NCI-H1694 (cell line): ENCODE measurements at regions not wholly inside any gene's neighbourhood (a gene's known extent, or its start where the extent isn't known, plus 50 kb on each side); places are given as distances from the start of the nearest gene placed in this dataset.

Source experiments
- DNase-seq: peaks from one replicate; lab custom pipeline; 2025; lab: John Stamatoyannopoulos, UW

DNA sequence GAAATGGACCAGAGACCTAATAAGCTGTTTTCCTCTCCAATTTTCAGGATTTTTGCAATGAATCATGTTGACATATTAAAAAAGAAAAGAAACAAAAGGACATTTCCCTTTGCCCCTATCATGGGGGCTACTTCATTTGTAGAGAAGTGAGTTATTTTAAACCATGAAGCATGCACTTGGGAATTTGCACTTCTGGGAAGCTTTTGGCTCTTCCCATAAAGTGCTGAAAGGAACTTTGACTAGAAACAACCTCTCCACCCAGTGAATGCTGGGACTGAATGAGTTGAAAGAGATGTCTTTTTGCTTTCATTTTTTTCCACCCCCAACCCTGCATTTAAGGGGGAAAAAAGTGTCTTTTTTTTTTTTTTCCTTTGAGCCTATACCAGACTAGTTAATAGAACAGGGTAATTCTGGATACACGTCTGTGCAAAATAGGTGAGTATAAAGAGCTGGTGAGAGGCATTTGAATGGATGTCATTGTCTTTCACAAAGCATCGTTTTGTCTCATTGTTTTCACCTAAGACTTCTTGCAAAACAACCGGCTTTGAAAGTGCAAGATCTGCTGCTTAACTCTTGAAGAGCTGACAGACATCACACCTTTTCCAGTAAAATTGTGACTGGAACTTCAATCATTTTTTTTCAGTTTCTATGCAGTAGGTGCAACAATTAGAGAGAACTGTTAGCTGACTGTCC, 138.7 kb upstream of the BACH2 start:
- DNase-seq: no peak

DNA sequence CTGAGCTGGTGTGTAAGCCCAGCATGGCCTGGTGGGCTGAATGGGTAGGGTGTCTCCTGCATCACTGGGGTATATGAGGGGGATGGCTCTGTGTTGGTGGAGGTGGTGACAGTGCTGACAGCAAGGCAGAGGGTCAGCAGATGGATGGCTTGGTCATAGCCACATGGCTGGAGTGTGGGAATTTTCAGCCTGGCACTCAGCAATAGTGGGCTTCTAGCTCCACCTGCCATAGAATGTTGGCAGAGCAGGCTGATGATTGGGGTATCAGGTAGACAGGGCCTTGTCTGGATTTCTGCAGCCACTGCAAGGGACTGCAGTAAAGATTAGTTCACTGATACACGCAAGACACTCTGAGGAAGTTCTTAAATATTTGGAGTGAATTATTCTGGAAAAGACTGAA, 137.5 kb upstream of the BACH2 start:
- DNase-seq: no peak

DNA sequence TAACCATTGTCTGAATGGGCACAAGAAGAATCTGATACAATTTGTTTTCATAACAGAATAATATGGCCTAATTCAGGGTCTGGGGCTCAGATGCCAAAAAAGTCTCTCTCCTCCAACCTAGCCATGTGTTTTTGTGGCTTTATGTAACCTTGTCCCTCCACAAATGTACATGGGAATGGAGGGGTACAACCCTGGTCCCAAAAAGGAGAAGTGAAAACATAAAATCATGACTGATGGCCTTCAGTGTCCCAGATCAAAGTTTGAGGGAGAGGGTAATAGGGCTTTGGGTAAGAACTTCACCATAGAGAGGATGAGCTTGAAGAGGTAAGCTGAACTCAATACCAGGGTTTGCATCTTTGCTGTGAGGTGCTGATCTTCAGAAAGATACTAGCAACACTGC, 136.3 kb upstream of the BACH2 start:
- DNase-seq: no peak

DNA sequence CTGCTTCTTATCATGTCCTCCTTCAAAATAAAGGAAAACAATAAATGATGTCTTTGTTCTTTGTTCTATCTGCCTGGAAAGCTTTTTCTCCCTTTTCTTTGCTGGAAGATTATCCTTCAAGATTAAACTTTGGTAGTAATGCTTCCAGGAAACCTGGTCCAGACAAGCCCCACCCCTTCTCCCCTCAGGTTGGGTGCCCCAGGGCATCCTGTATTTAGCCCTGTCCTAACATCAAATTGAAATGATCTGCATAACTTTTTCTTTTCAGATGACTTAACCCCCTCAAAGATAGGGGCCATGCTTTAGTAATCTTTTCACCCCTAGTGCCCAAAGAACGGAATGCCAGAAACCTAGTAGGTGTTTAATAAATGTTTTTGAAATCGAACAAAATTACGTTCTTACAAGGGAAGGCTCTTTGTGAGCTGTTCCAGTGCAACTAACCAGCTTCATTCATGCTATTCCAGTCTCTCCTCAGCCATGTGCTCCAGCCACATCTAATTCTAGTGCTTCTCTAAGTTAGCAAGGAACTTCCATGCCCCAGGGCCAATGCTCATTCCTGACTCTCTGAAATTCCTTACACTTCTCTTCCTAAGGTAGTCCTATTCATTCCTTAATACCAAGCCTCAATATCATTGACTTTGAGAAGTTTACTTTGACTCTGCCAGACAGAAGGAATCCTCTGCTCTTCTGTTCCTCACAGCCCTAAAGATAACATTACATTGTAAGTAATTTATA, 135.6 kb upstream of the BACH2 start:
- no peak for DNase-seq

DNA sequence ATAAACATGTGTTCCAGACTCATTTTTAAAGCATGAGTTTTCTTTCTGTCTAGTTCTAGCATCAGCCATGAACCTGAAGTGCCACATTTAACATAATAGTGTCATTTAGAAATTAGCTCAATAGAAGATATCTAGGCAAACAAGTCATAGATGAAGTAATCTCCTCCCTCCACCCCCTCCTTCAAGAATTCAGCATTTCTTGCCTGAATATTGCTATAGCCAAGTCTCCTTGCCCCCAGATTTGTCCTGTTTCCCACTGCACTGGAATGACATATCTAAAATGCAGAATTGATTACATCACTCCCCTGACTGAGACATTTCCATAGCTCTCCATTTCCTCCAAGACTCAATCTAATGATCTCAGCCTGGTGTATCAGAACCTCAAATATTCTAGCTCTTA, 134.9 kb upstream of the BACH2 start:
- DNase-seq: no peak

DNA sequence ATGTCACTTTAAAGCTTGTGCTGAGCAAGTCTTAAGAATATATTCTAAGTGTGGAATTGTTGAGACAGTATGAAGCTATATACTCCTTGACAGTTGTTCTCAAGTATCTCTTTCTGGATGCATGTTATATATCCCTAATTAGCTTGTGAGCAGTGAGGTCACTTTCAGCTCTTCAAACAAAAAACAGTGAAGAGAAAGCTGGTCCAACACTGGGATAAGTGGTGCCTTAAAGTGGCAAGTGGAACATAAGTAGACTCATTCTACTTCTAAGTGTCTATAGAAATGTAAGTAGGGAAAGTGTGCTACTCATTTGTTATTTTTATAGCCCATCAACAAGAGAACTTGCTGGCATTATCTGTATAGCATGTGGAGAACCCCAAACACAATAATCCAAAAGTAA, 133.1 kb upstream of the BACH2 start:
- DNase-seq: no peak

DNA sequence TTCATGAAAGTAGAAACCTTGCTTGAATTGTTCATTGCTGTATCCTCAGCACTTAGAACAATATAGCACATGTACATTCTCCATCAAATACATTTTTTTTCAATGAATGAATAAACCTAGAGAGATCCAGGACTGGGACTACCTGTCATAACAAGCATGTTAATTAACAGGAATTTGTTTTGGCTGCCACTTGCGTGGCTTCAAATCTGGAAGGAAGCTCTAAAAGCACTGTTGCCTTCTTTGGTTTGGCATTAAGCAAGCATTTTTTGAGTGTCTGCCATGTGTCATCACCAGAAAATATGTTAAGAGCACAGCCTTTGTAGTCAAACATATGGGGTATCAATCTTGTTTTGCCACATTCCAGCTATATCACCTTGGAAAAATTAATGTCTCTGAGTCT, 131.9 kb upstream of the BACH2 start:
- DNase-seq: no peak

DNA sequence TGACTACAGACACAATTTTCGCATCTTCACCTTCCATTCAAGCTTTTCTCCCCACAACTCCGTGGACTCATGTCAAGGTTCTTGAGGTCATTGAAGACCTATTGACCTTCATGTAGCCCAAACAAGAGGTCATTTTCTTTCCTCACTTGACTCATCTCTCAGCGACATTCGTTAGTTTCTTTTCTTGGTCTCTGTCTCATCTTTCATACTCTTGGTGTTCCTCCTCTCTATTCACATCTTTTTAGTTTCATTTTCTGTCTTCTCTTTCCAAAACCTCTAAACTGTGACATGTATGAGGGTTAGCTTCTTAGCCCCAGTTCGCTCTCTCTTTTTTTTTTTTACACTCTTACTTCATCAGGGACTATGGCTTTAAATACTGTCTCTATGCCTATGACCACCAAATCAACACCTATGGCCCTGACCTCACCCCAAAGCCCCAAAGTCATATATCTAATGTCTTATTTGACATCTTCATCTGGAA, 128.6 kb upstream of the BACH2 start:
- no peak for DNase-seq

DNA sequence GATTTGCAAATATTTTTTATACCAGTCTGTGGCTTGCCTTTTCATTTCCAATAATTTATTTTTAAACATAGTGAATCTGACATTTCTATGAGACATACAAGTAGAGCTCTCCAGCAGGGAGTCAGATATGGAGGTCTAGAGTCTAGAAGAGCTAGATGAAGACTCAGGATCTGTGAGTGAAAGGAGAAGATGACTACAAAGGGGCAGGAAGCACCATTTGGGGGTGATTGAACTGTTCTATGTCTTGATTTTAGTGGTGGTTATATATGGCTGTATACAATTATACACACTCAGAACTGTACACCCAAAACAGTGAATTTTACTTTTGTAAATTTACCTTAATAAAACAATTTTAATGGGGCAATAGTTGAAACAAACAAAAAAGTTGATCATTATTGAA, 127.9 kb upstream of the BACH2 start:
- no peak for DNase-seq

DNA sequence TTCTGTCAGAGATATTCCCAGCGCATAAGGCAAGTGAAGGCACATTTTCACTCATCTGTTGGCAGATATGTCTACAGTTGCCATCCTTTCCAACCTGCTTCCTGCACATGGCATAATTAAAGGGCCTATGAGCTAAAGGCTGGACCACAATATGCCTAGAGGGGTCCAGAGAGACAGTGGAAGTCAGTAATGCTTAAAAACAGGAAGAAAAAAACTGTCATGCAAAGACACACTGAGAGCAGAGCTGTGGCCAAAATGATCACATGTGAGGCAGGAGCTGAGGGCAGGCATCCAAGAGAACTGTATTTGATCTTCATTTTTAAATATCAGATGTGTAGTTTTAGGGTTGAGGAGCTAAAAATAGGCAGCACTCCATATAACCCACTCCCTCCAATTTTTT, 125.0 kb upstream of the BACH2 start:
- peak; percentile 43 for DNase-seq

DNA sequence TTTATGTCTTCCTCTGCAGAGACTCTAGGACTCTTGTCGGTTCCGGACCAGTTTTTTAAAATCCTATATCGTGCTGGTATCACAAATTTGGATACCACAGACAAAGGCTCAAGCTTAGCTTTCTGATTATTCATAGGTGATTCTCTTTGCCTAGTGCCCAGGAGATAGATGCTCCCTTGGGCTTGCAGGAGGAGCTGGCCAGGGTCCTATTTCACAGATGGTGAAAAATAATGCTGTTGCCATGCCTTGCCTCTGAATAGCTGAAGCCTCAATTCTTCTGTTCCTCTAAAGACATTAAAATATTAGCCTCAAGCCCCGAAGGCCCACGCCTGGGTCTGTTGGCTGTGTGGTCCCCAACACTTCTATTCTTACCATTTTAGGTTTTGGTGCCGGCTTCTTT, 123.9 kb upstream of the BACH2 start:
- no peak for DNase-seq

DNA sequence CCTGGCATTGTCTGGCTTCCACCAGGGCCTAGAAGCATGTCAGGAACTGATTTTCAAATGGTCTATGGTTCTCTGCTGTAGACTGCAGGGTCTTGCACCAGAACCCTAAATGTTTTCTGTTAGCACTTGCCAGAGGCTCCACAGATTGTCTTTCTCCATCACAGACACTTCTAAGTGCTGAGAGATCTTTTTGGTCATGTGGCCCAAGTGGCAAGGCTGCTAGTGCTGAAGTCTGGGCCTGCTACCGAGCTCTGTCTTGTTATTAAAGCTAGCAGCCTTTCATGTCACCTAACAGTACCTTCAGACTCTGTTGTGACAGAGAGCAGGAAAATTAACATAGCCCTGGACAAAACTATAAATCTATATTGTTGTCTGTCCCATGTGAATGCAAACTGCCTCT, 120.7 kb upstream of the BACH2 start:
- no peak for DNase-seq

DNA sequence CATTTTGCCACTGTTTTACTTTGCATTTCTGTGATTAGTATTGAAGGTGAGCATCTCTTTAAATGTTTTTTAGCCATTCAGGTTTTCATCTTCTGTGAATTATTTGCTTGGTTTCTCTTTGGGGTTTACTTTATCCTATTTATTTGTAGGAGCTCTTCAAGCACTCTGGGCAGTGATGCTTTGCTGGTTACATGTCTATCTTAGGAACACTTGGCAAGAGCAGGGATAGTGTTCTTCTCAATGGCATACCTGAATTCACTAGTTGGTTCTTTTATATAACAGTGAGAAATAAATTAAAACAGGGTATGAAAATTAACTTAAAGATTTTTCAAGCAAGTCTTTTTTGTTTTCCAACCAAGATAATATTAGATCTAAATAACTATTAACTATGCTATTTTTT, 119.7 kb upstream of the BACH2 start:
- no peak for DNase-seq

DNA sequence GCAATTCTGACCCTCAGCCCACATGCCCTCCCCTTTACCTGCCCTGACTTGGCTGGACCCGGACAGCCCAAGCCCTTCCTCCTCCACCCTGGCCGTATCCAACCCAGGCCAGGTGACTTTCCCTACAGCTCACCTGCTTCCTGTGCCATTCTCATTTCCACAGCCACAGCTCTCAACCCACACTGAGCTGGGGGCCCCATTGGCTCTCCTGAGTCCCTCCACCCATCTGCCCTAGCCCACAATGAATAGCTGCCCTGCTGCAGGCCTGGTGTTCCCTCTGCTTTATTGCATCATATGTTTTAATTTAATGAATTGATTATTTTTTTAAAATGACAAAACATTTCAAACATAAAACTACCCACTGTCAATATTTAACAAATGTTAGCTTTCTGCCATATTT, 118.5 kb upstream of the BACH2 start:
- no peak for DNase-seq

DNA sequence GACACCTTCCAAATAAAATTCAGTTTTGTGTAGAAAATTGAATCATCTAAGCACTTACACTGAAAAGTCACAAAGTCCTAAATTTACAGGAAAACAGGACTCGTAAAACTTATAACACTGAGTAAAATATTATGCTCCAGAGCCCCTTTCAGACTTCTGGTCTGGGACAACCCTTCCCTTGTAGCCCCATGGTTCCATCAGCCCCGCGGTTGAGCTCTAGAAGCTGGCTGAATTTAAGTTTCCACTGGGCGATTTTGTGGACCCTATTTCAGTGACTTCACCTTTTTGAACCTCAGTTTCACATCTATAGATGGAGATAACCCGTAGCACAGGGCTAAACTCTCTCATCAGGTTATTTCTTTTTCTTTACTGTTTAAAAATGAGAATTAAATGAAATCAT, 117.7 kb upstream of the BACH2 start:
- no peak for DNase-seq

DNA sequence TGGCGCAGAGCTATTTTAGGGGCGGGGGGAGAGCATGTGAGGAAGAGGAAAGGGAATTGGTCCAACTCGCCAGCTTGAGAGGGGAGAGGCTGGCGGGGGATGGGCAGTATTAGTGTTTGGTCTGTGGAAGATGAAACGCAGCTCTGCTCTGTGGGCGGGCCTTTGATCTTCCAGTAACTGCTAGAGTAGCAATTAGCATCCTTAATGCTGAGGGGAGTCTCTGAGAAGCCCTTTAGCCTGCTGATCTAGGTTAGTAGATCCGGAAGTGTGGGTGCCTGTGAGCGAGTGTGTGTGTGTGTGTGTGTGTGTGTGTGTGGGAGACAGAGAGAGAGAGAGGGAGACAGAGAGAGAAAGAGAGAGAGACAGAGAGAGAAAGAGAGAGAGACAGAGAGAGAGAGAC, 117.2 kb upstream of the BACH2 start:
- DNase-seq: peak; percentile 87

DNA sequence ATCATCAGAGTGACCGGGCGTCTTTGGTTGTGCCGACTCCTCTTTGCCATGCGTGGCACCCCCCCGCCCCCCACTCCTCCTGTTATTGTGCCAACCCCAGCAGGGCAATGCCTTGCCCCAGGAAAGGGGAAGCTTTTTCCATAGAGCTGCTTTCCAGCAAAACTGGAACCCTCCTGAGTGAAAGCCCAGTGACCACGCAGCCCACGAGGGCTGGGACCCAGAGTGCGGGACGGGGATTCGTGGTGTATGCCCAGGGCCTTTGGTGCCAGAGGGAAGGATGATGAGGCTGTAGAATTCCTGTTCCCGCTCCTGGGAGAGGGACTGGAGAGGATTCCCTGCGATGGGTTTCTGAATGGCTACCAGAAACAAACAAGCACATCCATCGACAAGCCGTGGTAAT, 116.8 kb upstream of the BACH2 start:
- no peak for DNase-seq

DNA sequence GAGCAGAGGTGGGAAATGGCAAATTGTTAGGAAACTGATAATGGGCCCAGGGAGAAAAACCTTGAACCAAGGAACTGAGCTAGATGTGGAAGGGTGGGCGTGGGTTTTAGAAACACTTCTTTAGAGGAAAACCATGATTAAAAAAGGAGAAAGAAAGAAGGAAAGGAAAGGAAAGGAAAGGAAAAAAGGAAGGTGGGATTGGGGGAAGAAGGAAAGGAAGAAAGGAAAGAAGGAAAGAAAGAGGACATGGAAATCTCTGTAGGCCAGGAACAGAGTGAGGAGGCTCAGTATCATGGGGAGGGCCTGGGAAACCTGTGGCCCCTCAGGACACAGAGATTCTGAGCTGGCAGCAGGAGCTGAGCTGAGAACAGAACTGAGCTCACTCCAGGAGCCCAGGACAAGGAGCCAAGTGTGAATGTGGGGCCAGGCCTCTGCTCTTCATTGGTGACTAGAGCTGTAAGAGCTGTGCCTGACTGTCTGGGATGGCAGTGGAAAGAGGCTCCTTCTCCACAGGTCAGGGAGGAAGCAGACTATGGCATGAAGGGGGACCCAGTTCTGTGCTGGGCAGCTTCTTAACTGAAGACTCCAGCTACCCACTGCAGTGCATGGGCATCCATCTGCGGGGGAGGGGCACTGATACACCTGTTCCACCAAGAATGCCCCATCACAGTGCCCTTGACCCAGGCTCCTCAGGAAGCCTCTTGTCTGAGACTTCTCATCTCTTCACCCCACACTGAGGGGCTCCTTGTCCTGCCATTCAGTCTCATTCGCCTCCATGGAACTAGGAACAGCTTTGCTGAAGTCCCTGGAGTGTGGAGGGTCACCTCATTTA, 116.1 kb upstream of the BACH2 start:
- DNase-seq: no peak

DNA sequence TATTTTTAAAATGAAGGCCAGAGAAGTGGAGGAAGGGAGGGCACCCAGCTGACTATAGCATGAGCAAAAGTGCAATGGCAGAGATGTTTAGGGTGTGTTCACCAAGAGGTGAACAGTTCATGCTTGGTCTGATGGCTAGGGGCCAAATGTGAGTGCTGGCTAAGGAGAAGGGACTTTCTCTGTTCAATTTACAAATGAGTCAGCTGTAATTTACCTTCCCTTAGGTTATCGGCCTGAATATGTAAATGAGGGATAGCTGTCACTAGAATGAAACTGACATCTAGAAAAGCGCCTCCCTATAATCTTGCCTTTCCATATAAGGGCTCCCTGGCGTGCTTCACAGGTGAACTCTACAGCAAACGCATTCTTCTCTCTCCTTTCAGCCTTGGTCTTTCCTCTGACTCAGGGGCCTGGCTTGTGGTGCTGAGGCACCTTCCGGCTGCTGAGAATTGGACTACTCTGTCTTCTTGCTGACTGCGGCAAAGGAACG, 114.7 kb upstream of the BACH2 start:
- DNase-seq: no peak

DNA sequence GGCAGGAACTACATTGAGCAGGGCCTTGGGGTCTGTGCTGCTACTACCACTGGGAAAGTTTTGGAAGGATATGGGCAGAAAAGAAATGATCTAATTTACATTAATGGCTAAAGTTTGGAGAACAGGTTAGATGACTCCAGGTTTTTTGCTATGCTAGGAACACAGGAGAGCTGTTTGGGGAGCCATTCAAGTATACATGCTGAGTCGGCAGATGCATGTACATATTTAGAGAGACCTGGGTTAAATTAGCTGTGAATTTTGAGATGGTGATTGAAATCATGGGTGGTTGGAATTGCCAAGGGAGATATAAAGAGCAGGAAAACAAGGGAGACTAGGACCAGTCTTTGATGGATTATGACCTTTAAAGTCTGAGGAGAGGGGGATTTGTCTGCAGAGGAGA, 113.1 kb upstream of the BACH2 start:
- no peak for DNase-seq

DNA sequence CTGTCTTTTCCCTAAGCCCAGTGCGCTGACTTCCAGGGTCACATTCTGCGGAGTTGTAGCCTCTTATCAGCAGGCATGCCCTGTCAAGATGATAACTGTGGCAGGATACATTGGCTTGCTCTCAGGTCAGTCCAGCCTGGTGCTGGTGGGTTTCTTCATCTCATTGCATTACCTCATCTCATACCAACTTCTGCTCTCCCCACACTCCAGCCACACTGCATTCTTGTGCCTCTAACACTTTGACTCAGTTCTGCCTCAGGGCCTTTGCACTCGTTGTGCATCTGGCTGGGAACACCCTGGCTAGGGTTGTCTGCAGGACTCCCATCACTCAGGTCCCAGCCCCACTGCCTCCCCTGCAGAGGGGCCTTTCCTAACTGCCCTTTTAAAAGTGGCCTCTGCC, 110.3 kb upstream of the BACH2 start:
- DNase-seq: no peak

DNA sequence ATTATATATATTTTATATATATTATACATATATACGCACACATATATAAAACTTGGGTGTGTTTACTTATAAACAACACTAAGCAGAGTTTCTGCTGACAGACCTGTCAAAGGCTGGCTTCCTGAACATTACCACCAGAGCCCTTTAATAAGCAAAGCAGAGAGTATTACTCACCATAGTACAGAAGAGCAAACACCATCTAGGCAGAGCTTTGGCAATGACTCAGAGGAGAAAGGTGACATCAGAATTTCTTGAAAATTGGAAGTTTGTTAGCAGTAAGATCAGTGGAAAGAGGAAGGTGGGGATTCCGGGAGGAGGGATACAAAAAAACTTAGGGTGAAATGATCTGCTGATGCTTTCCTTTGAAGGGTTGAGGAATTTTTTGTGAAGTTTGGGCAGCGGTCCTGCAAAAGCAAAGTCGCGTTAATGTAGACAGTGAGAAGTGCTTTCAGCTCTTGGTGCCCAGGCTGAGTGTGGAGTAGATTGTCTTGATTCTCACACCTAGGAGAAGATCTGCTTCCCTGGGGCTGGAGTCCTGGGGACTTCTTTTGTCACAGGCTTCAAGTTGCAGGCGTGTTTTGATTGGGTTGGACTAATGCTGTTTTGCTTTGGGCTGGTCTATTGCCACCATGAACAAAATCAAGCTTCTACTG, 109.6 kb upstream of the BACH2 start:
- no peak for DNase-seq
